ENCODE measurements at regions not wholly inside any gene's neighbourhood (a gene's known extent, or its start where the extent isn't known, plus 50 kb on each side); places are given as distances from the start of the nearest gene placed in this dataset.
A peak's percentile ranks its signal among the peaks of the same experiment; 100 is the strongest.
"Not testable (repeated sequence)": the region's sequence is repeated elsewhere in the genome, so short reads cannot be mapped to it uniquely, and the experiment has no call there.

DNA sequence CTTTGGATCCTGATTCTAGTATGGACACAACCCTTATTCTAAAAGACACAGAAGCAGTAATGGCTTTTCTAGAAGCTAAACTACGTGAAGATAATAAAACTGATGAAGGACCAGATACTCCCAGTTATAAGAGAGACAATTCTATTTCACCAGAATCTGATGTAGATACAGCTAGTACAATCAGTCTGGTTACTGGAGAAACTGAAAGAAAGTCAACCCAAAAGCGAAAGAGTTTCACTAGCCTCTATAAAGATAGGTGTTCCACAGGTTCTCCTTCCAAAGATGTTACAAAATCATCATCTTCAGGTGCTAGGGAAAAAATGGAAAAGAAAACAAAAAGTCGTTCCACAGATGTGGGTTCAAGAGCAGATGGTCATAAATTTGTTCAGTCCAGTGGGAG is 161.5 kb upstream of the PRSS12 start:
- H3K4me1 ChIP-seq (replicated peaks in 1 of 4; ENCODE audit: control insufficient read depth in 3 of 4, insufficient read depth in 4 of 4, low read length in 3 of 4); POLR2A ChIA-PET (ENCODE audit: partially characterized antibody); H3K9ac ChIP-seq (replicated peaks in 1 of 4; ENCODE audit: extremely low read depth in 1 of 4, low read depth in 3 of 4, low read length in 3 of 4); H3K79me2 ChIP-seq (ENCODE audit: control insufficient read depth in 1 of 2, insufficient read depth in 2 of 2, low read length in 2 of 2); DNase-seq (ENCODE audit: low read depth in 1 of 2, low spot score in 2 of 2); CTCF ChIA-PET (ENCODE audit: partially characterized antibody); H3K4me3 ChIP-seq (ENCODE audit: extremely low read depth in 1 of 4, insufficient read depth in 2 of 4, low read depth in 3 of 4, low read length in 4 of 4); H2AFZ ChIP-seq (ENCODE audit: low read length); H3K27me3 ChIP-seq (replicated peaks in 1 of 4; ENCODE audit: control insufficient read depth in 3 of 4, extremely low read depth in 1 of 4, insufficient read depth in 3 of 4, low read length in 3 of 4); H3K4me2 ChIP-seq (ENCODE audit: insufficient read depth in 1 of 2, low read depth in 2 of 2, low read length in 2 of 2); H3K56ac ChIP-seq (replicated peaks; ENCODE audit: insufficient read length, low read depth, low read length); H2BK15ac ChIP-seq (ENCODE audit: low read length); H3K23me2 ChIP-seq (ENCODE audit: low read depth, low read length); H3K18ac ChIP-seq (ENCODE audit: extremely low read depth, low read length); H3K4ac ChIP-seq (replicated peaks; ENCODE audit: insufficient read length, low read depth, low read length); H3K23ac ChIP-seq (ENCODE audit: insufficient read length); H2BK12ac ChIP-seq (ENCODE audit: low read depth, low read length); H3K27ac ChIP-seq (ENCODE audit: low read depth, low read length); H4K20me1 ChIP-seq (replicated peaks in 1 of 2; ENCODE audit: control insufficient read depth in 1 of 2, insufficient read depth in 2 of 2, low read length in 2 of 2); H4K91ac ChIP-seq (replicated peaks; ENCODE audit: insufficient read length, low read length); H4K8ac ChIP-seq (ENCODE audit: extremely low read depth, insufficient read depth, low read length); H4K5ac ChIP-seq (ENCODE audit: insufficient read length, low read depth, low read length); H2BK20ac ChIP-seq (ENCODE audit: low read length); H3K14ac ChIP-seq (ENCODE audit: insufficient read length); H2AK5ac ChIP-seq (ENCODE audit: low read depth, low read length); H3K9me3 ChIP-seq (ENCODE audit: insufficient read depth in 2 of 2, low read depth in 1 of 2, low read length in 1 of 2); H2BK120ac ChIP-seq (replicated peaks; ENCODE audit: low read depth, low read length); H3K36me3 ChIP-seq (ENCODE audit: control insufficient read depth in 2 of 4, insufficient read depth in 4 of 4, low read length in 3 of 4); H2BK5ac ChIP-seq (ENCODE audit: low read depth, low read length); H3K79me1 ChIP-seq (ENCODE audit: low read depth, low read length); FAIRE-seq: not testable (repeated sequence)
- 91% methylated on average over 1 of the region's 3 CpGs; no CpG with 5 or more reads in 1 of the 2 experiments for WGBS, 2 experiments (ENCODE audit: extremely low coverage in 1 of 2, insufficient coverage in 1 of 2, insufficient read length in 1 of 2, insufficient replicate concordance in 2 of 2, low coverage in 1 of 2, low lambda C conversion rate in 2 of 2, missing lambda C conversion rate in 1 of 2)

DNA sequence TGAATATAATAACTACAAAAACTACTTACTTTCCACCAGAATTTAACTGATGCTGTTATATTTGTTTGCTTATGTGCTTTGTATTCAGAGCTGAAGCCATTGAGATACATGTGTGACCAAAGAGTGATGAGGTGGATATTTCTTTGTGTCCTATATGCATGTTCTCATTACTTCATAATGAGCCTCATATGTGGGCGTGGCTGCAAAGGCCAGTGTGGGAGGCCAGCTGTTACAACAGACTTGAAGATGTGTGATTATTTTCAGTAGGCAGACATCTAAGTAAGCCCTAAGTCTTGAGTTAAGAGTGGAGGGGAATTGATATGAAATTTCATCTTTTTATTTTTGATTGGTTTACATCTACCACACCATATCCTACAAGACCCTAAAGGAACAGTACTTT is 163.3 kb upstream of the PRSS12 start:
- 54% methylated on average over 1 of the region's 1 CpG; no CpG with 5 or more reads in 1 of the 2 experiments for WGBS, 2 experiments (ENCODE audit: extremely low coverage in 1 of 2, insufficient coverage in 1 of 2, insufficient read length in 1 of 2, insufficient replicate concordance in 2 of 2, low coverage in 1 of 2, low lambda C conversion rate in 2 of 2, missing lambda C conversion rate in 1 of 2)
- H3K4me3 ChIP-seq (ENCODE audit: extremely low read depth in 1 of 4, insufficient read depth in 2 of 4, low read depth in 3 of 4, low read length in 4 of 4); H3K79me1 ChIP-seq (ENCODE audit: low read depth, low read length); H4K8ac ChIP-seq (ENCODE audit: extremely low read depth, insufficient read depth, low read length); H3K4me1 ChIP-seq (replicated peaks in 1 of 4; ENCODE audit: control insufficient read depth in 3 of 4, insufficient read depth in 4 of 4, low read length in 3 of 4); H3K9me3 ChIP-seq (ENCODE audit: insufficient read depth in 2 of 2, low read depth in 1 of 2, low read length in 1 of 2); H2AK5ac ChIP-seq (ENCODE audit: low read depth, low read length); H2BK15ac ChIP-seq (ENCODE audit: low read length); H4K20me1 ChIP-seq (replicated peaks in 1 of 2; ENCODE audit: control insufficient read depth in 1 of 2, insufficient read depth in 2 of 2, low read length in 2 of 2); H3K27me3 ChIP-seq (replicated peaks in 1 of 4; ENCODE audit: control insufficient read depth in 3 of 4, extremely low read depth in 1 of 4, insufficient read depth in 3 of 4, low read length in 3 of 4); POLR2A ChIA-PET (ENCODE audit: partially characterized antibody); H3K79me2 ChIP-seq (ENCODE audit: control insufficient read depth in 1 of 2, insufficient read depth in 2 of 2, low read length in 2 of 2); H2AFZ ChIP-seq (ENCODE audit: low read length); H2BK5ac ChIP-seq (ENCODE audit: low read depth, low read length); H3K56ac ChIP-seq (replicated peaks; ENCODE audit: insufficient read length, low read depth, low read length); H3K27ac ChIP-seq (ENCODE audit: low read depth, low read length); H3K36me3 ChIP-seq (ENCODE audit: control insufficient read depth in 2 of 4, insufficient read depth in 4 of 4, low read length in 3 of 4); H3K23me2 ChIP-seq (ENCODE audit: low read depth, low read length); DNase-seq (ENCODE audit: low read depth in 1 of 2, low spot score in 2 of 2); CTCF ChIA-PET (ENCODE audit: partially characterized antibody); H3K4ac ChIP-seq (replicated peaks; ENCODE audit: insufficient read length, low read depth, low read length); H3K14ac ChIP-seq (ENCODE audit: insufficient read length); H3K23ac ChIP-seq (ENCODE audit: insufficient read length); H3K4me2 ChIP-seq (ENCODE audit: insufficient read depth in 1 of 2, low read depth in 2 of 2, low read length in 2 of 2); H2BK20ac ChIP-seq (ENCODE audit: low read length); H4K91ac ChIP-seq (replicated peaks; ENCODE audit: insufficient read length, low read length); H2BK120ac ChIP-seq (replicated peaks; ENCODE audit: low read depth, low read length); H2BK12ac ChIP-seq (ENCODE audit: low read depth, low read length); H3K9ac ChIP-seq (replicated peaks in 1 of 4; ENCODE audit: extremely low read depth in 1 of 4, low read depth in 3 of 4, low read length in 3 of 4); H3K18ac ChIP-seq (ENCODE audit: extremely low read depth, low read length); H4K5ac ChIP-seq (ENCODE audit: insufficient read length, low read depth, low read length): not testable (repeated sequence)
- peak; percentile 19 for FAIRE-seq
